ENCODE measurements at regions not wholly inside any gene's neighbourhood (a gene's known extent, or its start where the extent isn't known, plus 50 kb on each side); places are given as distances from the start of the nearest gene placed in this dataset.

GRCh38 chr3:168427835-168428475 is 332.2 kb upstream of the GOLIM4 start:
- no peak for TF ChIP-seq CTCF (IDR thresholded peaks at IDR 0.05)
- Histone ChIP-seq H3K27me3 (no peaks in the 10 kb centered on the region), H3K4me3 (no peak overlapping the region), H3K36me3 (no peaks in the 10 kb centered on the region), H3K9me3 (no peaks in the 10 kb centered on the region), H3K4me1 (no peaks in the 10 kb centered on the region), H3K27ac (no peak overlapping the region)
- no peak for DNase-seq
- intact Hi-C loops (cut with DNase I), result no loop called here
- no peak for ATAC-seq

GRCh38 chr3:168427156-168427555 is 331.4 kb upstream of the GOLIM4 start:
- no peak for ATAC-seq
- no peaks in the 10 kb centered on the region for H3K9me3 ChIP-seq
- no peak for DNase-seq
- no peaks in the 10 kb centered on the region for H3K4me1 ChIP-seq
- intact Hi-C loops (cut with DNase I), result no loop called here
- no peaks in the 10 kb centered on the region for H3K27me3 ChIP-seq
- no peak overlapping the region for H3K27ac ChIP-seq
- H3K36me3 ChIP-seq, result no peaks in the 10 kb centered on the region
- TF ChIP-seq CTCF (IDR thresholded peaks at IDR 0.05), result no peak
- no peak overlapping the region for H3K4me3 ChIP-seq

- no peaks in the 10 kb centered on the region for H3K4me1 ChIP-seq
- no peaks in the 10 kb centered on the region for H3K36me3 ChIP-seq
- no peaks in the 10 kb centered on the region for H3K27me3 ChIP-seq
- H3K9me3 ChIP-seq, result no peaks in the 10 kb centered on the region
- no peak overlapping the region for H3K4me3 ChIP-seq
- no peak overlapping the region for H3K27ac ChIP-seq
- DNase-seq (no peak), ATAC-seq (no peak)
- no peak for TF ChIP-seq CTCF (IDR thresholded peaks at IDR 0.05)
- intact Hi-C loops (cut with DNase I), result no loop called here
Observed at GRCh38 chr3:168425936-168426595, 330.3 kb upstream of the GOLIM4 start.

GRCh38 chr3:168424059-168424734 is 328.5 kb upstream of the GOLIM4 start:
- Histone ChIP-seq H3K36me3 (no peaks in the 10 kb centered on the region), H3K9me3 (no peaks in the 10 kb centered on the region), H3K27me3 (no peaks in the 10 kb centered on the region), H3K4me1 (no peaks in the 10 kb centered on the region), H3K27ac (no peak overlapping the region), H3K4me3 (no peak overlapping the region)
- ATAC-seq, result no peak
- no peak for DNase-seq
- intact Hi-C loops (cut with DNase I), result no loop called here
- no peak for TF ChIP-seq CTCF (IDR thresholded peaks at IDR 0.05)

- intact Hi-C loops (cut with DNase I), result no loop called here
Observed at GRCh38 chr3:168422843-168423242, 327.1 kb upstream of the GOLIM4 start.

More at GRCh38 chr3:168422843-168423242, 327.1 kb upstream of the GOLIM4 start:
- H3K27me3 ChIP-seq, result no peaks in the 10 kb centered on the region
- no peak overlapping the region for H3K27ac ChIP-seq
- H3K4me1 ChIP-seq, result no peaks in the 10 kb centered on the region
- no peaks in the 10 kb centered on the region for H3K36me3 ChIP-seq
- no peak for ATAC-seq
- TF ChIP-seq CTCF (IDR thresholded peaks at IDR 0.05), result no peak
- no peak overlapping the region for H3K4me3 ChIP-seq
- no peak for DNase-seq
- no peaks in the 10 kb centered on the region for H3K9me3 ChIP-seq
